Brain microvascular endothelial cell (primary cell): ENCODE measurements at regions not wholly inside any gene's neighbourhood (a gene's known extent, or its start where the extent isn't known, plus 50 kb on each side); places are given as distances from the start of the nearest gene placed in this dataset.

Experiments
- DNase-seq: peaks from one replicate; pipeline ENCODE4 v3.0.0-alpha.2; 2020
- H3K27ac ChIP-seq: fragments of 250-450 bp; sonication (Bioruptor Pico); 2 replicates; pipeline ENCODE4 v1.5.1; 2020; ENCODE audit warnings: mild to moderate bottlenecking, moderate library complexity
- H3K27me3 ChIP-seq: fragments of 250-450 bp; sonication (Bioruptor Pico); replicated peaks from 2 replicates; pipeline ENCODE4 v1.5.1; 2020; ENCODE audit warnings: mild to moderate bottlenecking
- H3K36me3 ChIP-seq: fragments of 250-450 bp; sonication (Bioruptor Pico); replicated peaks from 2 replicates; pipeline ENCODE4 v1.5.1; 2020; ENCODE audit warnings: mild to moderate bottlenecking
- H3K4me3 ChIP-seq: 2 replicates; pipeline ENCODE4 v1.5.1; 2011; ENCODE audit warnings: low read depth, mild to moderate bottlenecking, control low read depth, low read length, moderate library complexity
- in situ Hi-C: cut with HindIII; loops from 2 replicates; pipeline ENCODE4 v1.10.0; 2017; ENCODE audit warnings: low sequenced_read_pairs, low pct_ligation_motif_present
- TF ChIP-seq, protein P1 (sequence below): IDR thresholded peaks from 2 replicates; pipeline ENCODE4 v1.5.1; 2011; ENCODE audit warnings: low read depth, mild to moderate bottlenecking, moderate library complexity, low read length, control low read depth, inconsistent platforms; ENCODE audit errors: missing control alignments

DNA sequence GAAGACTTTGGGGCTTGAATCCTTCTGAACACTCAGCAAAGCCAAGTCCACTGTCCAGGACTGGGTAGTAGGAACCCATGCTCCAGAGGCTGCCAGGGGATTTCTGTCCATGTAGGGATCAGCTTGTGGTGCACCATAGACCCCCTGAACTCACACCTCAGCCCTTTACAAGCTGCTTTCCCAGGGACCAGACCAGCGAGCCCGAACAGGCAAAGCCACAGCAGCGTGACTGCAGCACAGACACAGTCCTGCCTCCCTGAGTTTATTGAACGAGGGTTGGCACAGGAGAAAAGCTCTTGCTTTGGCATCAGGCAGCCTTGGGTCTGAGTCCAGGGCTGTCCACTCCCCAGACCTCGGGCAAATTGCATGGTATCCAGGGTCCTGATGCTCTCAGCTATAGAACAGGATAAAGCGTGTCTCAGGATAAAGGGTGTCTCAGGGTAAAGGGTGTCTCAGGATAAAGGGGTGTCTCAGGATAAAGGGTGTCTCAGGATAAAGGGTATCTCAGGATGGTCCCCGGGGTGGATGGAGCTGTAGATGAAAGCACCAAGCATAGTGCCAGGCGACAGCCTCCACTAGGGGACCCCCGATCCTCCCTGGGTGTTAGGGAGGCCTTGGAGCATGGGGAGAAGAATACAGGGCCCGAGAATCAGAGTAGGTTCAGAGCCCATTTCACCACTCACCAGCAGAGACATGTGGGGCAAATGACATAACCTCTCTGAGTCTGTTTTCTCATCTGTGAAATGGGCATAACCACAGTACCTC, 648.8 kb downstream of the NPHP4 start:
- TF ChIP-seq, protein P1, sequence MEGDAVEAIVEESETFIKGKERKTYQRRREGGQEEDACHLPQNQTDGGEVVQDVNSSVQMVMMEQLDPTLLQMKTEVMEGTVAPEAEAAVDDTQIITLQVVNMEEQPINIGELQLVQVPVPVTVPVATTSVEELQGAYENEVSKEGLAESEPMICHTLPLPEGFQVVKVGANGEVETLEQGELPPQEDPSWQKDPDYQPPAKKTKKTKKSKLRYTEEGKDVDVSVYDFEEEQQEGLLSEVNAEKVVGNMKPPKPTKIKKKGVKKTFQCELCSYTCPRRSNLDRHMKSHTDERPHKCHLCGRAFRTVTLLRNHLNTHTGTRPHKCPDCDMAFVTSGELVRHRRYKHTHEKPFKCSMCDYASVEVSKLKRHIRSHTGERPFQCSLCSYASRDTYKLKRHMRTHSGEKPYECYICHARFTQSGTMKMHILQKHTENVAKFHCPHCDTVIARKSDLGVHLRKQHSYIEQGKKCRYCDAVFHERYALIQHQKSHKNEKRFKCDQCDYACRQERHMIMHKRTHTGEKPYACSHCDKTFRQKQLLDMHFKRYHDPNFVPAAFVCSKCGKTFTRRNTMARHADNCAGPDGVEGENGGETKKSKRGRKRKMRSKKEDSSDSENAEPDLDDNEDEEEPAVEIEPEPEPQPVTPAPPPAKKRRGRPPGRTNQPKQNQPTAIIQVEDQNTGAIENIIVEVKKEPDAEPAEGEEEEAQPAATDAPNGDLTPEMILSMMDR: no peak
- no peak for DNase-seq
- no peak overlapping the region for H3K27ac ChIP-seq
- in situ Hi-C loops: no loop called here
- H3K36me3 ChIP-seq: no peaks in the 10 kb centered on the region
- H3K4me3 ChIP-seq: no peak overlapping the region
- no peaks in the 10 kb centered on the region for H3K27me3 ChIP-seq

DNA sequence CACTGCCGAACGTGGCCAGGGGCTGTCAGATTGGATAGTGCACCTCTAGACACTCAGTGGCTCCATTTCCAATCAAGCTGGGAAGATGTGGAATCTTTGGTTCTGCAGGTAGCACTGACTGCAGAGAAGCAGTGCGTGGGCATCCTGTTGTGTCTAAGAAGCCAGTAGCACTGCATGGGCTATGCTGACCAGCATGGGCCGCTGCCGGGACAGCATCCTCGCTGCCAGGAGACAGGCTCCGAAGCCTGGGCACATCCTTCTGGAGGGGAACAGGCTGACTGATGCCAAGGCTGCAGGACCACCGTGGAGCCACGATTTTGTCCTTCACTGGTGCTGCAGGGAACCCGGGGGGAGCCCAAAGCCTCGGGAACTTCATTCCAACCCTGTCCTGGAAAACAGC, 649.4 kb downstream of the NPHP4 start:
- H3K4me3 ChIP-seq: no peak overlapping the region
- H3K27ac ChIP-seq: no peak overlapping the region
- no peaks in the 10 kb centered on the region for H3K27me3 ChIP-seq
- no peaks in the 10 kb centered on the region for H3K36me3 ChIP-seq
- TF ChIP-seq, protein P1: no peak
- in situ Hi-C loops: no loop called here
- no peak for DNase-seq

GRCh38 chr1:5342172-5342571, 650.1 kb downstream of the NPHP4 start:
- H3K36me3 ChIP-seq: no peaks in the 10 kb centered on the region
- no peak overlapping the region for H3K4me3 ChIP-seq
- no peaks in the 10 kb centered on the region for H3K27me3 ChIP-seq
- in situ Hi-C loops: no loop called here
- H3K27ac ChIP-seq: no peak overlapping the region
- no peak for DNase-seq
- TF ChIP-seq, protein P1: no peak

- DNase-seq: no peak
- Histone ChIP-seq H3K36me3 (no peaks in the 10 kb centered on the region), H3K27me3 (no peaks in the 10 kb centered on the region), H3K4me3 (no peak overlapping the region), H3K27ac (no peak overlapping the region)
- TF ChIP-seq, protein P1: no peak
- in situ Hi-C loops: no loop called here
Observed at GRCh38 chr1:5341471-5341870, 650.8 kb downstream of the NPHP4 start.

DNA sequence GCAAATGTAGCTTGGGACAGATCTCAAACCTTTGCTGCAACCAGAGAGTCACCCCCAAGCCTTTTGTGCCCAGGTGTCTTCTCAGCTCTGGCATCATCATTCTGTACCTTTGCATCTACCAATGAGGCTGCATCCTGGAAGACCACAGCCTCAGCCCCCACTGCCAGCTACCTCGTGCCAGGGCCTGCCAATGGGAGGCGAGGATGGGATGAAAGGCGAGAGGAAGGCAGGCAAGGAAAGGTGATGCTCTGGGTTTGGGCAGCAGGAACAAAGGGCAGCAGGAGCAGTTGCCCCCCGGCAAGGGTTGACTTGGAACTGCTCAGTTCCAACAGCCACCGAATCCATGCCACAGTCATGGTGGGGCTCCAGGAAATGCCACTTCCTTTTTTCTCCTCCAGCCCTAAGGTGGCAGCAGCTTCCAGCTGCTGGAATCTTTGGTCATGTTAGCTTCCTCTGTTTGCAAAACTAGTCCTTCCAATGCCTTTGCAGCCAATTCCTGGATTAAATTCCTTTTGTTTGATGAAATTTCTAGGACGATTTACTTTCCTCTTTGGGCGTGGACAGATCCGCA, 651.6 kb downstream of the NPHP4 start:
- H3K36me3 ChIP-seq: no peaks in the 10 kb centered on the region
- no peaks in the 10 kb centered on the region for H3K27me3 ChIP-seq
- in situ Hi-C loops: no loop called here
- no peak overlapping the region for H3K4me3 ChIP-seq
- DNase-seq: no peak
- TF ChIP-seq, protein P1: no peak
- H3K27ac ChIP-seq: no peak overlapping the region

DNA sequence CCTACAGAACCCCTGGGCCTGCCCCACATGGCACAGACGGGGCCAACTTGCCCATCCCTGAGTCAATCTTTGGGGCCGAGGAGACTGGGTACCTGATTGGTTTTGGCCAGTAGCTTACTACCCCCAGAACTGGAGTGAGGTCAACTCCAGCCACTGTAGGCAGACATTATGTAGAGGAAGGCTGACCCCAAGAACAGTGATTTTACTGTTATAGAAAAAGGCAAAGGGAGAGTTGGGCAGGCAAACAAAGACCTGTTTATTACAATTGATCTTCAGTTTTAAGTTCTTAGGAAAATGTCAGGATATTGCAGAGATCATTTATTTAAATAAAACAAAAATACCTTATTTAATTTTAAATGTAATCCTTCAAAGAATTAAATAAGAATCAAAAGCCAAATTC, 653.8 kb downstream of the NPHP4 start:
- TF ChIP-seq, protein P1: no peak
- no peak overlapping the region for H3K27ac ChIP-seq
- no peak for DNase-seq
- in situ Hi-C loops: no loop called here
- H3K4me3 ChIP-seq: no peak overlapping the region
- H3K27me3 ChIP-seq: no peaks in the 10 kb centered on the region
- no peaks in the 10 kb centered on the region for H3K36me3 ChIP-seq
